Posterior cingulate gyrus (tissue), 11 donors: ENCODE measurements at regions not wholly inside any gene's neighbourhood (a gene's known extent, or its start where the extent isn't known, plus 50 kb on each side); places are given as distances from the start of the nearest gene placed in this dataset.
A peak's percentile ranks its signal among the peaks of the same experiment; 100 is the strongest.

Source experiments
- DNase-seq, 10 donors: peaks; one replicate each; pipeline versions ENCODE4 v3.0.0 to v3.0.0-alpha.2; 2020 to 2021; ENCODE audit warnings: mixed read lengths in 3 of 10
- intact Hi-C: fragments of 100-400 bp; cut with DNase I; formaldehyde crosslinking; loops from one replicate; pipeline ENCODE4 v1.15.1; 2023

- intact Hi-C loops, result no loop called here
- no peak for DNase-seq
Measured at GRCh38 chr2:76469066-76469465, 758.4 kb upstream of the GCFC2 start.

- intact Hi-C loops, result no loop called here
- DNase-seq, result no peak
Measured at GRCh38 chr2:76467326-76467725, 756.6 kb upstream of the GCFC2 start.

DNA sequence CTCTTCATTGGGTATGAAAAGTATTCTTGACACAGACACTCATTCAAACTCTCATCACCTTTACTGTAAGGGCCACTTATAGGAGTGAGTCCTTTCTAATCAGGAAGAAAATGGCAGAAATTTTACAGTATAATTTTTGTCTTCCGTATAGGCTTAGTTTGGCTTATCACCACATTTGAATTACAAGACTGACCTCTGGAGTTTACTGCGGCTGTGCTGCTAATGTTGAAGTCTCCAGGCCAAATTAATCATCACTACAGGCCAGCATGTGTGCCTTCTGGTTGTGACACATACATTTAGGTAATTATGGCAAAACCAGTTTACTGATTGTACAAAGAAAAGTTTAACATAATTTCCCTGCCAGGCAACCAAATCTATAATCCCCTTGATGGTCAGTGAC, 753.6 kb upstream of the GCFC2 start:
- no peak for DNase-seq
- intact Hi-C loops, result no loop called here

DNA sequence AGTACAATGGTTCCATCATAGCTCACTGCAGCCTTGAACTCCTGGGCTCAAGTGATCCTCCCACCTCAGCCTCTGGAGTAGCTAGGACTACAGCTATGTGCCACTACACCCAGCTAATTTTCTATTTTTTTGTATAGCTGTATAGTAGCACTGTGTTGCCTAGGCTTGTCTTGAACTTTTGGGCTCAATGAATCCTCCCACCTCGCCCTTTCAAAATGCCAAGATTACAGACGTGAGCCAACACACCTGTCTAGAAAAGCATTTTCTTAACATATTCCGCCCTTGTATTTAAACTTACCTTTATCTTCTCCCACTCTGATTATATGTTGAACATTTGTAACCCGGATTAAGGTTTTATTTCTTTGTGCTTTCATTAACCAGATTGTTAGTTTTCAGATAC, 750.7 kb upstream of the GCFC2 start:
- intact Hi-C loops, result no loop called here

DNA sequence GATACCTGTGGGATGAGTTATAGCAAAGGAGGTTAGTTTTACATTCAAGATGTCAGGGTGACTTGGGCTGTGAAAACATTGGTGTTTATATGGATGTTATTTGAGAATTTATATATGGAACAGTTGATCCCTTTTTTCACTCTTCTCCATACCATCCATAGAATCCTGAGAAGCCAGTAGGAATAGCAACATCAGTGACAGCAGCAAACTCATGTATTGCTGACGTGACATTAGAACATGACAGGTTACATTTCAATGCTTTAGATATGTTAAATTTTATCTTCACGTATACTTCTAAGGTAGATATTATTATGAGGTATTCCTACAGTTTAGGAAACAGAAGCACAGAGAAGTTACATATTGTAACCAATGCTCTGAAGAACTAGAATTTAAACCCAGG, 745.2 kb upstream of the GCFC2 start:
- no peak for DNase-seq
- intact Hi-C loops, result no loop called here

More for the DNA sequence above, 750.7 kb upstream of the GCFC2 start:
- DNase-seq, result no peak

DNA sequence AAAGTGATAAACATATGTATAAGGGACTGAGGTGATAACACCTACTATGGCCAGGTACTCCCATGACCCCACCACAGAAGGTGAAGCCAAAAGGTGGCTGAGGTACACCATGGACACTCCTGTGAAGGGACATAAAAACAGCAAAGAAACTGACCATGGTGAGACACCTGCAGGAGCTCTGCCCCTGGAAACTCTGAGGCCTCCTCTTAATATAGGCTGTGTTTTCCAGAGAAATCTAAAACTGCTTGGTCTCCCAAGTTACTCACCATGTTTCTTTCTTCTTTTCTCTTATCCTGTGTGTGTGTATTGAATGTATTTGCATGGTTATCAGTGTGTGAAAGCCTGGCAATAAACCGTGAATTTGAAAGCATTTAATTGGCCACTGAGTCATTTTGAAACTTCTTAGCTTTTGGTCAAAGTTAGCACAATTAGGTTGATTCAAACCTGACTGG, 739.3 kb upstream of the GCFC2 start:
- no peak for DNase-seq
- intact Hi-C loops, result no loop called here

- intact Hi-C loops, result no loop called here
- no peak for DNase-seq
Measured at GRCh38 chr2:76448956-76449355, 738.2 kb upstream of the GCFC2 start.

GRCh38 chr2:76447294-76447693, 736.6 kb upstream of the GCFC2 start:
- intact Hi-C loops, result no loop called here
- DNase-seq, result no peak

DNA sequence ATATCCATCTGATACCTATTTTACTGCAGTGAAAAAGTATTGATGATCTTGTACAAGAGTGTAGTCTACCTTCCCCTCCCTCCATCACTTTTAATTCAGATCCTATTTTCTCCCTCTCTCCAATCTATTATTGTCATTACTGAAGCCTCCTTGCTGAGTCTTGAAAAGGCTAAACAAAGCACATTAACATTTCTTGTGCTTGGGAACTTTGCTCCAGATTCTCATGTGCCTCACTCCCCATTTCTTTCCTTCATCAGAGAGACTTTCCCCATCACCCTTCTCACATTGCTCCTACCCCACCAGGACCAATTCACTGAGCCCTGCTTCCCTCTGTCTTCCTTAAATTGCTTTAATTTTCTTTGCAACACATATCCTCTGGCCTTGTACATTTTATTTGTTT, 736.2 kb upstream of the GCFC2 start:
- no peak for DNase-seq
- intact Hi-C loops, result no loop called here

- intact Hi-C loops, result no loop called here
- no peak for DNase-seq
Measured at GRCh38 chr2:76445880-76446279, 735.2 kb upstream of the GCFC2 start.

GRCh38 chr2:76444732-76445131, 734.0 kb upstream of the GCFC2 start:
- DNase-seq, result no peak
- intact Hi-C loops, result no loop called here

DNA sequence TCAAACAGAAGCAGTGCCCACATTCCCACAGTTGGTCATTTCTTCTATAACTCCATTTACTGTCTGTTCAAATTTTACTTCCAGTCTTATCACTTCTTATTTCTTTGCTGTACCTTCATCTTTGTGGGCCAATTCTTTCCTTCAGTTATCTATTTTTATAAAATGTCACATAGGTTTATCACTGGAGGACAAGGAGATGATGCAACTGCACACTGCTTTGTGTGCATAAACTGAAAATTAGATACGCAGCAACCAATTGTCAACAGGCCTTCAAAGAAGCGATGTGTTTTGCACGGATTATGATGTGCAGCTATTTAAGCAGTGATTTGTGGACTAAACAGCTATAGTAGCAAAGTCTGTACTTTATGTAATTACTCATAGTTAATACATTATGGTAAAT, 726.8 kb upstream of the GCFC2 start:
- DNase-seq, result no peak
- intact Hi-C loops, result no loop called here

- intact Hi-C loops, result no loop called here
- DNase-seq, result no peak
Measured at GRCh38 chr2:76429374-76429773, 718.7 kb upstream of the GCFC2 start.

- intact Hi-C loops, result no loop called here
- no peak for DNase-seq
Measured at GRCh38 chr2:76427452-76427851, 716.7 kb upstream of the GCFC2 start.

DNA sequence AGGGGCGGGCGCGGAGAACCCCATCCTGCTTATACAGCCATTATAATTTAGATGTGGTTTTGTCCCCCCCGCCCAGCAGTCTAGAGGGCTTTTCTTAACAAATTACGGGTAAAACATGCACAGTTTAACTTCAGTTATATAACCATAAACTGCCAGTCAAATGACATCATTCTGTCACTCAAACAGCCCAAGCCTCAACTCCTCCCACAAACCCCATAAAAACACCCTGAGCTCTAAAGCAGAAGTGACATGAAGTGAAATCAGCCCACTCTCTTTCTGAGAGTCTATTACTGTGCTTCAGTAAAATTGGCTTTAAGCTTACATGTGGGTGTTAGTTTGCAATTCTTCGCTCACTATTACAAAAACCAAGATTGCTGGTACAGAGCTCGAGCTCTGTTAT, 705.1 kb upstream of the GCFC2 start:
- peak in 1 of 10 donors; percentile 30 for DNase-seq

DNA sequence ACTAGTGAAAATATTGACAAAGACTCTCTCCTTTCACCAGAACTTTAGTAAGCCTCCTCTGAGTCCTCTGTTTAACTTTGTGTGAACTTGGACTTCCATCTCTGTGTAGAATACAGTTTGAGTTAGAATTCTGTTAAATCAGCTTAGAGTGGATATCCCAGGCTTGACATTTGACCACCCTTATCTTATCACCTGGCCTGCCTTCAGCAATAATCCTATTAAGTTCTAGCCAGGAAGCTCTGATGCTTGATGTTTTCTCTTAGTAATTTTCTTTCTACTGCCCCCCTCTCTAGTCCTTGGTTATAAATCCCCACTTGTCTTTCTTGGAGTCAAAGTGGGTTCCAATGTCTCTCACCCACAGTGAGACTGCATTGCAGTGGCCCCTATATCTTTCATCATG, 702.7 kb upstream of the GCFC2 start:
- DNase-seq, result no peak
- intact Hi-C loops, result no loop called here

More for the DNA sequence above, 705.1 kb upstream of the GCFC2 start:
- intact Hi-C loops, result no loop called here

- intact Hi-C loops, result no loop called here
- DNase-seq, result peak in 2 of 10 donors; percentile 24 to 50
Measured at GRCh38 chr2:76406134-76406855, 695.6 kb upstream of the GCFC2 start.

DNA sequence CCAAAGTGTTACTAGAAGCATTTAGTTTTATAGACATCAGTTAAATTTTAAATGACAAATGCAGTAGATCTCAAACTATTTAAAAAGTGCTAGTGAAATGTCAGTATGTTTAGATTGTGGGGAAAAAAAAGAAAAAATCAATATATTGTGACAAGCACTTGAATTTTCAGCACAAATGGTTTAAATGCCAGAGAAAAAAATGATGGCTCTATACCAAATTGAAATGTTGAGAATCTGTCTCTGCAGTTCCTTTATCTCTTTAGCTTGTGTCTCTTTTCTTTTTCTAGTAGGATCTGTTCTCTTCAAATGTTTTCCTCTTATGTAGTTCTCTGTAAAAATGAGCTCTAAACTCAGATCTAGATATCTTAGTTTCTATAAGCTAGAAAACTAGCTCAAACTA, 682.6 kb upstream of the GCFC2 start:
- intact Hi-C loops, result no loop called here
- DNase-seq, result no peak

DNA sequence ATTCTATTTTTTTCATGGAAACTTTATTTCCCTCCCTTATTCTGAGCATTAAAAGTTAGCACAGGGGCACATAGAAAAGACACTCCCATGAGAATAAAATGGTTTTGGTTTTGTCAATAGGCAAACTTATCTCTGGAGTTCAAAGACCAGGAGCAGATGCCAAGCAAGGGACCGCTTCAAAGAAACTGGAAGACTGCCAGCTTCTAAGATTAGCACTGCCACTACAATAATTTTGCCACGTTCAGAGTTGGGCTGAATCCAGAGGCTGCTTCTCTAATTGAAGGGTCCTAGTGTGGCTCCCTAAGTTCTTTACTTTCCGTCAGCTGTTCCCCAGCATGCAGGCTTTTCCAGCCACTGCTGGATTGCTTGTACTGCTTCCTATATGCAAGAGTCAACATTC, 681.0 kb upstream of the GCFC2 start:
- intact Hi-C loops, result no loop called here
- no peak for DNase-seq

DNA sequence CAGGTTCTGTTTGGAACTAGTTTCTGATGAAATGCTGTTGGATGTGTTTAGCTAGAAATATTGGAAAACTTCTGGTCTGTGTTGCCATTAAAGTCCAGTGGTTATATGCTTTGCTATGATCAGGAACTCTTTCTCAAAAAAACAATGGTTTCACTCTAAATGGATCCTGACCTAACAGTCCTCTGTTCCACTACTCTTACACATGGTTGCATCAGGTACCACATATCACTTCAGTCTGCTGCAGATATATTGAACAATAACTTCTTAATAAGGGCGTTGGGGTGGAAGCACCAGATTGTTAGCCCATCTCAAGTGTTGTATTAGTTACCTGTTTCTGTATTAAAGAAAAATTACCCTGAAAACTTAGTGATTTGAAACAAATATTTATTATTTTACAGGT, 676.6 kb upstream of the GCFC2 start:
- DNase-seq, result no peak
- intact Hi-C loops, result no loop called here

DNA sequence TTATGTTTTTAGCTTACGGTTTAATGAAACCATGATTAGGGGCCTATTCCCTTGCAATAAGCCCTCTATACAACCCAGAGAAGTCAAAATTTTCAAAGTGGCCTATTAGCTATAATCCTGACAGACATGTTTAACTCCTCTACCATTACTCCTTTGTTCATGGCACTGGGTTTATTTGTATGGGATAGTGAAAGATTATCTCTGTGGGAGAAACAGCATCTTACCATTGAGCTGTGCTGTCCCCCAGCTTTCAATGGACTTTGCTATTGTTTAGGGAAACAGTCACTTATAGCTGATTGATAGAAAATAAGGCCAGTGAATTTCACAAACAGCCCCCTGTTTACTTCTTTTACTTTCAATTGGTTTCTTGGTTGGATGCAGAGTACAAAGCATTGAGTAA, 675.2 kb upstream of the GCFC2 start:
- intact Hi-C loops, result no loop called here
- no peak for DNase-seq

DNA sequence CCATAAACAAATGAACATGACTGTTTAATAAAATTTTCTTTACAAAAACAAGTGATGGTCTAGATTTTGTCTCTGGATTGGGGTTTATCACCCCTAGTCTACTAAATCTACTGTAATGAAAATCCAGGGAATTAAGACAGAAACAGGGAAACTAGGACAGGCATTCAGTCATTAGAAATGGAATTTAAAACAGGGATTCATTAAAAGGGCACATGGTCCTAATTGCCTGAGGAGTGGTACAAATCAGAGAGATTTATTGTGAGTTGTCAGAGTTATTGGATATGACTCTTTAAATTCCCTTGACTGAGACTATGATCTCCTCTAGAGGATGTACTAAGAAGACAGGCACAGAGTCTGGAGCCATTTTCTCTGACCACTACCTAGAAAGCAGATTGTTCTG, 670.9 kb upstream of the GCFC2 start:
- intact Hi-C loops, result no loop called here
- DNase-seq, result no peak

- DNase-seq, result no peak
- intact Hi-C loops, result no loop called here
Measured at GRCh38 chr2:76378140-76378539, 667.4 kb upstream of the GCFC2 start.
